ENCODE measurements at regions not wholly inside any gene's neighbourhood (a gene's known extent, or its start where the extent isn't known, plus 50 kb on each side); places are given as distances from the start of the nearest gene placed in this dataset.

DNA sequence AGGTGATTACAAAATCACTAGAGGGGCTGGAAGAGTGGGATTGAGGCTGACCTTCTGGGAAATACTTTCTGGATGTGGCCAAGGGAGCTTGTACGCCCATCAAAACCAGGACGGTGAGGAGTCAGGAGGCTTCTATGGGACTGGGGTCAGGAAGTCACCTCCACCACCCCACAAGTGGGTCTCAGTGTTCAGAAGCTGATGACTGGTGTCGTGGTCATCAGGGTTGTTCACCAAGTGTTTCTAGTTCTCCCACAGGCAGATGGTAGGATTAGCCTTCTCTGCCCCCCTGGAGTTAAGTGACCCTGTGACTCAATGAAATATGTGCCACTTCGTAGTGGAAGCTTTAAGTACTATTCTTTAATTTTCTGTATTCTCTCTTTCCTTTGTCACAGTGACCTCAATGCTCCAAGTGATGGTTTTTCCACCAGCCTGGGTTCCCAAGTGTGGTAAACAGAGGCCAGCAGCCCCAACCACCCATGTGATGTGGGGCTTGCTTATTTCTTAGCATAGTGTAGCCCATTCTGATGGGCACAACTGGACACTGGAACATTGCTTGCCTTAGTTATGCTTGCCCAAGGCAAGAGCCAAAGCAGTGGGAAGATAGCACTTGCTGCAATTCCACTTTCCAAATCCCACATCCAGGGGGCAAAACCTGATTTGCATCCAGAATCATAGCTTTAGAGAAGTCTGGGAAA lies 258.8 kb downstream of the CYP26B1 start:
- DNase-seq: no peak

DNA sequence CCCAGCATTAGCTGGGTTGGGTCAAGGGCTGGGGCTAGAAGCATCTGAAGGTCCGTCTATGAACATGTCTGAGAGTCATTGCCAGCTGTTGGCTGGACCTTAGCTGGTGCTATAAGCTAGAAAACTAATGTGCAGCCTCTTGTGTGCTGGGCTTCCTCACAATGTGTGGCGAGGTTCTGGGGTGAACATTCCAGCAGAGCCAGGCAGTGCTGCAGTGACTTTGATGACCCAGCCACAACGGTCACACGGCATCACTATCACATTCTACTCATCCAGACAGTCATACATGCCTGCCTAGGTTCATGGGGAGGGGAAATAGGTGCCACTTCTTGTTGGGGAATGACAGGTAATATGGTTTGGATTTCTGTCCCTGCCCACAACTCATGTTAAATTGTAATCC lies 260.5 kb downstream of the CYP26B1 start:
- no peak for DNase-seq

DNA sequence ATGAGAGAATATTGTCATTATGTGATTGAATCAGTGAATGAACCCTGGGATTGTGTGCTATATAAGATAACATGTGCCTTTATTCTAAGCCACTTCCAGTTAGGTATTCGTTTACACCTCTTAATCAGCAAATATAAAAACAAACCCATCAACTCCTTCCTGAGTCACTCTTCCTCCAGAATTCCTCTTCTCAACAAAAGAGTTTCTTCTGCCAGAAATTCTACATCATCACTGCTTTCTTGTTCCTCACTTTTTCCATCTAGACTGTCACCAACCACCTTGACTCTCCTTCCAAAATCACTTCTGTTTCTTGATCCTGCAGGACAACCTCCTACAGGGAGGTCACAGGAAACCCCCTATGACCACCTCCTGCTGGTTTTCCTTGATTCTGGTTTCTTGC lies 261.4 kb downstream of the CYP26B1 start:
- no peak for DNase-seq

DNA sequence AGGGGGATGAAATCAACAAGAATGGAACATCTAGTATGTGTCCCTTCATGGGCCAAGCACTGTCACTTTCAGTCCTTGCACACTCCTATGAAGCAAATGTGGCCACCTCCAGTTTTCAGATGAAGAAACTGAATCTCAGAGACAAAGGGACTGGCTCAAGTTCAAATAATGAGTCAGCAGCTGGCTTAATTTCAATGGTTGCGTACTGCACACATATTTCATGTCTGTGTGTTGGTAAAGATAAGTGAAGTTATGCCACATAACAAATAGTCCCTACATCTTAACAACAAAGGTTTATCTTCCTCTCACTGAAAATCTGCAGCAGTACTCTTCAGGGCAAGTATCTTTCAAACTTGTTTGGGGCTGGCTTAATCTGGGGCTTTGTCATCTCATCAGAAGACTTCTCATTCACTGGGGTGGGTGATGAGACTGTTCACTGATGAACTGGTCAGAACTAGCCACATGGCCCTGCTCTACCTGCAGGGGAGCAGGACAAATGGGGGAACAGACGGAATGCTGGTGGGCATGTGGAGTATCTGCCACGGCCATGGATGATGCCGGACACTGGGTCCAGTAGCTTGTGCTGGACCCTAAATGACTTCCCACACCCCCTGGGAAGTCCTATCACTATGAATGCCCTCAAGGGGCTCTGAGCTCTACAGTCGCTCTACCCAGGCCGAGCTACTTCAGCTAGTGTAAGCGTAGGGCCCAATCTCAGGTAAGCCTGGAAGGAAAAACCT lies 263.2 kb downstream of the CYP26B1 start:
- peak; percentile 88 for DNase-seq

DNA sequence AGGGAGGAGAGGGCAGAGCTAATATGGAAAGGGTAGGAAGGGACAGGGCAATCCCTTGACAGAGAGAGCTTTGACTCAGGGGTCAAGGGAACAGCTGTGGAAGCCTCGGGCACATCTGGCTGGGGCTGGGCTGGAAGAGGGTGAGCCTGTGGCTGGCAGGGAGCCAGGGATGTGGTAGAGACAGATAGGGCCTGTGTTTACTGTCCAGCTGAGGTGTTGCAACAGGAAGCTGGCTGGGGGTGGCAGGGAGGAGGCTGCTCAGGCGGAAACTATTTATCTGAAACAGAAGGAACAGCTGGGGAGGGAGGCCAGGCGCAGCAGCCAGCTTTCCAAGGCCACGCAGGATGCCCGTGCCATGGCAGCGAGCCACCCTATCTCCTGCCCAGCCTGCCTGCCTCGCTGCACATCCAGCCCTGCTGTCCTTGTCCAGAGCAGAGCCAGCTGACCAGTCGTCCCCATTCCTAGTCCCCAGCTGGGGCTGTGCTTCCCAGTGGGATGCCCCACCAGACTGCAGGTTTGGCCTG lies 264.7 kb downstream of the CYP26B1 start:
- peak; percentile 97 for DNase-seq

DNA sequence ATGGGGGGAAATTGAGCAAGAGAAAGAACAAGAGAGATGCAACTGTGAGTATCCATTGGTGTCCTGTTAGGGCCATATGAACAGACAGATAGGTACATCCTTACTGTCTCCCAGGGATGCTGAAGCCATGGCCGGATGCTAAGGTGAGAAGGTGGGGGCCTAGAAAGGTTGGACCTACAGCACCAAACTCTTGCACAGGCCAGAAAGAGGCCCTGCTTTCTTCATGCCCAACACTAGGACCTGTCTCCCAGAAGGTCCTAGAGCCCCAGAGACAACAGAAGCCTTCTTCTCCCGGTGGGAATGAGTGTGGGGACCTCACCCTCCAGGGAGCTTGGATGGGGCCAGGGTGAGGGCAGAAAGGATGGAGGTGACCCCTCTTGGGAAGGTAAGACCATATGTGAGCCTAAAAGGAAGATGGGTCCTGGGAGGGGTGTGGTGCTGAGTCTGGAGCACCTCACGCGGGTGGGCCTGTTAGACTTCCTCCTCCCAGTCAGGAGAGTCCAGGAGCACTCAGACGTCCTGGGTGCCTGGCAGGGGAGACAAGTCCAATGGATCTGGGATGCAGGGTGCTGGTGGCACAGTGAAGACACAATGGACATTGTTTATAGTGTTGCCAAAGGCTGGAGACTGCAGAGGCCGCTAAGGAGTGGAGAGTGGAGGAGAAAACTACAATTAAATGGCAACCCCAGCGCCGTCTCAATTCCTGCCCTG lies 265.3 kb downstream of the CYP26B1 start:
- no peak for DNase-seq

DNA sequence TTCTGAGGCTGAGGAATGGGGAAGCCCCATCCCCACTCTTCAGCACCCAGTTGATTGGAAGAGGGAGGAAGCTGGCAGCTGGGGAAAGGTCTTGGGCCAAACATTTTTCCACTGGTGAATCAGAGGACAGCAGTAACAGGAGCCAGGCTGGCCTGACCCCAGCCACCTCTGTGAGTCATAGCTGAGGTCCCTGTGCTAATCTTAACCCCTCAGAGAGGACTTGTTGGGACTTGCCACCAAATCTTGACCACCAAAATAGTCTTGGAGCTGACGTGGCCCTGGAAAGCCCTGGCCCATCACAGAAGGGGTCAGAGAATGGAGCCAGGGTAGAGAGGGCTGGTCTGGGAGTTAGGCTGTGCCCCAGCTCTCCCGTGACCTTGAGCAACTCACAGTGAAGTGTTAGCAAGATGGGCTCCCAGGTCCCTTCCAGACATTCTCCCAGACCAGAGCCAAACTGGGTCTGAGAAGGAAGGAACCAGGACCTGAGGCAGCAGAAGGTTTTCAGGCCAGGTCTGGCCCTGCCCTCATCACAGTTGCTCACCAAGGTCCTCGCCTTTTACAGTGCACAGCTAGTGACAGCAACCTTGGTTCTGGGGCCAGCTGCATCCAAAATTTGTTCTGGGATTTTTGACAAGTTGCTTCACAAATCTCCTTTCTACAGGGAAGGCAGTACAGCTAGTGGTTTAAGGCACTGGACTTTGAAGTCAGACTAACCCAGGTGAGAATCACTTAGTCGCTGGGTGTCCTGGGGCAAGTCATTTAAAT lies 266.6 kb downstream of the CYP26B1 start:
- peak; percentile 29 for DNase-seq

DNA sequence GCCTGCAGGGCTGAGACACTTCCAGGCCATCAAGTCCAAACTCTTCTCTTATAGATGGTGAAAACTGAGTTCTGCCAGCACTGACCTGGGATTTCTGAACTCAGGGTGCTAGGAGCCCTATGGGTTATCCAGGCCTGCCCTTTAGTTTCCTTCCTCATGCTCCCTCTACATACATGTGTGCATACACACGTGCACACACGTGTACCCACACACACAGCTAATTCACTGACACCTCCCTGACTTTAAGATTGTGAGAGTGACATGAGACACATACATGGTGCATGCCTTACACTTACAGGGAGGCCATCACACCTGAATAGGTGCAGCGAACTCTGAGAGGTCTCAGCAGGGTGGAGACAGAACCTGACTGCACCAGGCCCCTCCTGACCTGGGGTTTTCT lies 267.4 kb downstream of the CYP26B1 start:
- no peak for DNase-seq

DNA sequence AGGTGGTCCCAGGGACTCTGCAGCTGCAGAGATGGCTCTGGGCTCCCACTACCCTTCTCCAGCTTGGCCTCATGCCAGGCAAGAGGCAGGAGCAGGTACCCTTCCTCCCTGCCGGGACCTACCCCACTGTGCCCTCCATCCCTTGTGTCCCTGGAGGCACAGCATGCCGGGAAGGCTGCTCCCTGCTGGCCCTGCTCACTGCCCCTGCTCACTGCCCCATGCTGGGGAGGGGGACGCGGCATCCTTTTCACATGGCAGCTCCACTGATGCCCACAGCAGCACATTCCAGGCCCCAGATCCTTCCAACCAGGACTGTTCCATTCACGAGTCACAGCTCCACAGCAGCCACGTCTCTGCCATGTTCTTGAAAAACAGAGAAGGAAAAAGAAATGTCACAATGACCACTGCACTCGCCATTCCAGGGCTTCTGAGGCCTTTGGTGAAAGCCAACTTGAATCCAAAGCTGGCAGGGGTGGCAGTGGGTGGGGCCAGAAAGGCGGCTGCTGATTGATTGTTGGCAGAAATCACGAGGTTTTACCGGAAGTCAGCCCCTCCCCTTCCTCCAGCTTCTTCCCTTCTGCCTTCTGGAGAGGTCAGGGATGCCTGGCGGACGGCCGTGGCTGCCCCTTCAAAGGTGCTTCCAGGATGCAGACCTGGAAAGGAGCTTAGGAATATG lies 268.0 kb downstream of the CYP26B1 start:
- no peak for DNase-seq

DNA sequence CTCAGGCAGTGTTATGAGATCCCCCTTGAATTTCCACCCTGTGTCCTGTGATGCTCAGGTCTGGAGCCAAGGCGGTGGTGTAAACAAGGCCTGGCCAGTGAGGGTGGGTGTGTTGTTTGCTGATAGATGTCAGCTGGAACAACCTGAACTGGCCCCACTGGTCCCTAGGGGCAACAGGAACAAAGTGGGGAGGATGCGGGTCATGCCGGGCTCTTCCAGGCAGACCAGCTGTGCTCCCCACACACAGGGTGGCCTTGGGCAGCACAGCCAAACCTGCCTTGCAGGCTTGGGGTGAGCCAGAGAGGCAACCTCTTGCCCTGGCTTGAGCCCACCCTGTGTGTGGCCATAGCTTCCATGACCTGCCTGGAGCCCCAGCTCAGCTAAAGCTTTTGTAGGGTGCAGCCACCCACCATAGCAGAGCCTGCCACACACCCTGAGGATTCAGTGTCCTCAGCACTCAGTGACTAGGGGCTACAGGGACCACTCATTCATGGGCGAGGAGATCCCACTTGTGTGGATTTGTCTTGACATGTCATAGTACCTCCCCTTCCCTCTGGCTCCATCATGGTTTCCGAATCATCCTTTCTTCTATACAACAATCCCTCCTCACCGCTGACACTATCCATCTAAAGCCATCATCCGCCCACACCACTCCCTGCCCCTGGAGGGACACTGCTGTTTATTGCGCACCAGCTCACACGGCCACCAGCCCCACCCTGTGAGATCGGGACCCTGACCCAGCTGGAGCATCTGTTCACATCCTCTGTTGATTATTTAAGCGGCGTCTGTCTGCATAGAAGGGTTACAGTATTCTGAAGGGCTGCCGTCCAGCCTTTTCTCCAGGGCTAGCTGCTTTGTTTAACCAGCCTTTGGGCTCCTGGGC lies 268.8 kb downstream of the CYP26B1 start:
- DNase-seq: no peak

DNA sequence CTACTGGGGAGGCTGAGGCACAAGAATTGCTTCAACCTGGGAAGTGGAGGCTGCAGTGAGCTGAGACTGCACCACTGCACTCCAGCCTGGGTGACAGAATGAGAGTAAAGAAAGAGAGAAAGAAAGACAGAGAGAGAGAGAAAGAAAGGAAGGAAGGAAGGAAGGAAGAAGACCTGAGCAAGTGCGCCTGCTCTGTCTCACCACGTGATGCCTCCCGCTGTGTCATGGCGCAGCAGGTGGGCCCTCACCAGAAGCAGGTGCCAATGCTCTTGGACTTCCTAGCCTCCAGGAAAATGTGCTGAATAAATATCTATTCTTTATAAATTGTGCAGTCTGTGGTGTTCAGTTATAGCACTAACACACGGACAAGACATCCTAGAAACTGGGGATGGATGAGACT lies 270.0 kb downstream of the CYP26B1 start:
- DNase-seq: no peak

DNA sequence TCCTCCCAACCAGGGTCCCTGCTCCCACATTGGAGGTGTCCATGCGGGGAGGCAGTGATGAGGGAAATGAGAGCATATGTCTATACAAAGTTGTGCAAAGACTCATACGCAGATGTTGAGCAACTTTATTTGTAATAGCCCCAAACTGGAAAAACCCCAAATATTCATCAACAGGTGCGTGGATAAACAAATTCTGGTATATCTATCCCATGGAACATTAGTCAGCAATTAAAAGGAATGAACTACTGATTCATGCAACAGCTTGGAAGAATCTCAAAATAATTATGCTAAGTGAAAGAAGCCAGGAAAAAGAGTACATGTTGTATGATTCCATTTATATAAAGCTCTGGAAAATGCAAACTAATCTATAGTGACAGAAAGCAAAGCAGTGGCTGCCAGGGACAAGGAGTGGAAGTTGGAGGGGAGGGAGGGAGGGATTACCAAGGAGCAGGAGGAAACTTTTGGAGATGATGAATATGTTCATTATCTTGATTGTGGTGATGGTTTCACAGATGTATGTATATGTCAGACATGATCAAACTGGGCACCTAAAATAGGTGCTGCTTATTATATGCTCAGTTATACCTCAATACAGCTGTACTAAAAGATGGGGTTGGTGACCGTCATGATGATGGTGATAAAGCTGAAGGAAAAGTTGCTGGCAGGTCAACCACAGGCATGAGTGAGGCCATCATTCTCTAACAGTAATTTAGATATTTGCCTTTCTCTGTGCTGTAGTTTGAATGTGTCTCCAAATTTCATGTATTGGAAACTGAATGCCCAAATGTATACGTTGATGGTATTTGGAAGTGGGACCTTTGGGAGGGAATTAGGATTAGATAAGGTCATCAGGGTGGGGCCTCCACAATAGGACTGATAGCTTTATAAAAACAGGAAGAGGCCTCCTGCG lies 270.9 kb downstream of the CYP26B1 start:
- no peak for DNase-seq

DNA sequence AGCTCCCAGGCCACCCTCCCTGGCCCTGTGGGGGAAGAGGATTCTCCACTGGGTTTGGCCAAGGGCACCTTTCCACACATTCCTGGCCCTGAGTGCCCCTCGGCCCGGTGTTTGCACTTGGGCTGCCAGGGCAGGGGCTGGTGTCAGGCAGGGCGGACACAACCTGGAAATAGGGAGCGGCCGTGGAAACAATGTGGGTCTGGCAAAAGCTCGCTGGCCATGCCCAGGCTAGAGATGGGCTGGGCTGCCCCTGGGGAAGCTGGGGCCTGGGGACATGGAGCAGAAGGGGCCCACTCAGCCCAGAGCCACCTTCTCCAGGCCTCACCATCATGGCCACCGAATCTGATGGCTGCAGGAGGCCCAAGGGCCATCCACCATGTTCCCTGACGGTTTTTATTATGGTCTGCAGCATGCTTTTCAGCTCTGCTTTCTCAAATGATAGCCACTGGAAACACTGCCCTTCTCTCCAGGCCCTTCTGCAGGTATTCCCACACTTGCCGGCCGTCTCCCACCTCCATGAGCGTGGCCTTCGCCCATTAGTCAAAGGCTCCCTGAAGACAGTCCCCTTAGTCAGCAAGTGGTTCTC lies 275.1 kb downstream of the CYP26B1 start:
- no peak for DNase-seq

DNA sequence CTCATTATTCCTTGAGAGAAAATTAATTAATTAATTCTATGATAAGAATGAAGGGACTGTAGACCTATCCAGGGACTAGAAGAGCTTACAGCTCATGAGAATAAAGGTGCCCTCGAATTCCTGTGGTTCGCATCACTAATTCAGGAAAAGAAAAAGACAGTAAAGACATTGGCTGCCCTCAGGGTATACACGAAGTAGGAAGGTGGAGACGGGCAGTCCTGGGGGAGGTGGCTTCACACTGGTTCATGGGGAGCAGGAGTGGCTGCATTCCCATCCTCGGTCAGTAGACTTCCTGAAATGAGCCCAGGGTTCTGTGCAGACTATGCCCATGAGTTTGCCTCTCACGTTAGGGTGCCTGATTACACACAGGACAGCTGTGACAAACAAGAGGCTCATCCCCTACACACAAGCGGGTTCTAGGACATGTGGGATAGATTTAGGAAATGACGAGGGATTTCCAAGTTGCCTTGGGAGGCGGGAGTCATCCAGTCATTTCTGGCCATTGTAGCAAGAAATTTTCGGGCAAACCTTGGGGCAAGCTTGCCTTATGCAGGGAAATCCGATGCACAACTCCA lies 282.2 kb downstream of the CYP26B1 start:
- no peak for DNase-seq

DNA sequence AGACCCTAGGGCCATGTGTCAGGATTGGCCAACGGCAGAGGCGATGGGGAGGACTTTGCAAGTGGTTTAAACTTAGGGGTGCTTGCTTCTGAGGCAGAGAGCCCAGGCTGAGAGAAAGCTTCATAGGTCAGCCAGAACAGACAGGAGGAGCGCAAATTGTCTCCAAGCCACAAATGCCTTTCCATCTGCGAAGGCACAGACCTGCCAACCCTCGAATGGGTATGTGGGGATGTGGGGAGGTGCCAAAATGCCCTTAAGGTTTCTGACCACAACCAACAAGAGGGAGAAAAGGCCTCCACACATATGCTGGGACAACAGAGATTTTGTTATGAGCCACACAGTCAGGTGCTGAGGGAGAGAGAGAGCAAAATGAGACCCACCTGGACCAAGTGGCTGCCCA lies 283.6 kb downstream of the CYP26B1 start:
- no peak for DNase-seq

DNA sequence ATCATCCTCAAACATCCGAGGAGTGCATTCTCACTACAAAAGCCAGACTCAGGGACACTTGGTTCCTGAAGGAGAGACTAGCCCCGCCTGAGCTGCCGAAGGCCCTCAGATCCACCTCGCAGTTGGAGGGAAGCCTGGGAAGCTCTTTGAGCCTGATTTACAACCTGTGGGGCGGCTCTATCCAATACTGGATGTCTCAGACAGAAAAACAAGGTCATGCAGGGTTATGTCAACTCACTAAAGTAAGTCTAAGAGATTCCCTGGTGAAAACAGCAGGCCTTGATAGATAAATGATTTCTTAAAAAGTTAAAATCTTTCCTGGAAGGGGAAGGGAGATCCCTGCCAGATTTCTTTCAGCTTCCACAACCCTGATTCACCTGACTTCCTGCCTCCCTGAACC lies 284.3 kb downstream of the CYP26B1 start:
- no peak for DNase-seq

DNA sequence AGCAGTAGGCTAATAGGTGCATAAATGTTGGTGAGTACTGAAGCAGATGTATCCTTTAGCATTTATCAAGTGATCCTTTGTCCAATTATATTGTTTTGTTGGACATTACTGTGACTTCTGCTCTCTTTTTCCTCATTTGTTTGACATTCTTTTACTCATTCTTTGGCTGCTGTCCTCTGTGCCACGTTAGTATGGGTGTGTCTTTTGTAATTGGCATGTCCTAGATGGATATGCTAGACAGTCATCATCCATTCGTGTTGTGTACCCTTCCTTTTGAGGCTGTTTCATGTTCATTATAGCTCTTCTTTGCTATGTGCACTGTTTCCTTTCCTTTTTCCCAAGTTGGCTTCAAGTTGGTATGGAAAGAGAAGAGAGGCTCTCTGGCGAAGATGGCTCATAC lies 284.7 kb downstream of the CYP26B1 start:
- no peak for DNase-seq

DNA sequence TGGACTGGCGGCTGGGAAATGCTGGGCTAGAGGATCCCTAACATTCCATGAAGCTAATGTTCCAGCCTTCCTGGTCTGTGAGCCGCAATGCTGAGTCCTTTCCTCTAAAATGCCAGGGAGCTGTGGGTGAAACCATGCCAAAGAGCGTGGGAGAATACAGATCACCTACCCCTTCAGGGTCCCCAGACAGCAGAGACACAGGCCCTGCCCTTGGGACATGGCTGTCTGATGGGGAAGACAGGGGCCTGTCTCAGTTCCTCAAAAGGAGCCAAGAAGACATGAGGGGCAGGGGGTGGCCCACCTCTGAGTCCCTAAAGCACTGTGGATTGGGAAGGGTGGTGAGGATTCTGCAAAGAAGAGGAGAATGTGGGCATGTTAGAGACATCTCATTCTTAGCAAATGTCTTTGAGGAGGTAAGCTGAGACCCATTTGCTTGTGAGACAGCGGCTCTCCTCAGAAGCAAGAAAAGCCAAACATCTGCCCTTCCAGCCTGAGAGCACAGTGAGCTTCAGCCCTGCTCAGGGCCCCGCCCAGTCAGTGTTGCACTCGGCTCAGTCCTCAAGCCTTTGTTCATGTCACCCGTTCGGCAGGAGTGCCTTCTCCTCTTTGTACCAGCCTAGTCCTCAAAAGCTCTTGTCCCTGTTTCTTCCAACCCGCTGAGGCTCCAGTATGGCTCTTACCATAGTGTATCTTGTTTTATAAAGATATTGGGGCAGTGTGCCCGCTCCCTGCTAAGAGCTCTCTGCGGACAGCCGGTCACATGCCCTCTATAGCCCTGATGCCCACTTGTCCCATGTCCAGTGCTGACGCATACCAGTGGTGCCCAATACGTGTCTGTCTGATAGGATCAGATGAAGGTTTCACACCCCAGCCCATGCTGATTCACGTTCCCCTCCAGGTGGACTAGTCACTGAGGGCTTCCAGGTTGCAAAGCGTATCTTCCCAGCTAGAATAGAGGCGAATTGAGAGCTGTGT lies 286.2 kb downstream of the CYP26B1 start:
- DNase-seq: no peak
